Parathyroid adenoma (tissue), 2 donors: ENCODE measurements at regions not wholly inside any gene's neighbourhood (a gene's known extent, or its start where the extent isn't known, plus 50 kb on each side); places are given as distances from the start of the nearest gene placed in this dataset.

Experiments used
- H2AFZ ChIP-seq: fragments of 300-600 bp; sonication (generic); one replicate; pipeline ENCODE4 v1.7.0; 2017; ENCODE audit warnings: antibody characterized with exemption, mild to moderate bottlenecking
- H3K27ac ChIP-seq: fragments of 300-600 bp; sonication (generic); one replicate; pipeline ENCODE4 v1.7.0; 2017
- H3K27me3 ChIP-seq: fragments of 300-600 bp; sonication (generic); one replicate; pipeline ENCODE4 v1.7.0; 2017; ENCODE audit warnings: low read length; ENCODE audit not compliant: control insufficient read depth, insufficient read depth
- H3K36me3 ChIP-seq: fragments of 300-600 bp; sonication (generic); one replicate; pipeline ENCODE4 v1.7.0; 2017; ENCODE audit warnings: low read length; ENCODE audit not compliant: control insufficient read depth, insufficient read depth
- H3K4me1 ChIP-seq: fragments of 300-600 bp; sonication (generic); one replicate; pipeline ENCODE4 v1.7.0; 2017; ENCODE audit warnings: control low read depth
- H3K4me2 ChIP-seq: fragments of 300-600 bp; sonication (generic); one replicate; pipeline ENCODE4 v1.7.0; 2017; ENCODE audit warnings: low read length
- H3K4me3 ChIP-seq: fragments of 300-600 bp; sonication (generic); one replicate; pipeline ENCODE4 v1.7.0; 2017; ENCODE audit warnings: low read depth, low read length
- H3K79me2 ChIP-seq: fragments of 300-600 bp; sonication (generic); one replicate; pipeline ENCODE4 v1.7.0; 2017; ENCODE audit warnings: control low read depth
- H3K9ac ChIP-seq: fragments of 300-600 bp; sonication (generic); one replicate; pipeline ENCODE4 v1.7.0; 2017; ENCODE audit warnings: mild to moderate bottlenecking
- H3K9me3 ChIP-seq: fragments of 300-600 bp; sonication (generic); one replicate; pipeline ENCODE4 v1.7.0; 2017; ENCODE audit warnings: low read length; ENCODE audit not compliant: control insufficient read depth
- TF ChIP-seq, protein P1 (sequence below): fragments of 300-600 bp; sonication (generic); IDR thresholded peaks from one replicate; pipeline ENCODE4 v1.7.0; 2017; ENCODE audit warnings: antibody characterized with exemption, mild to moderate bottlenecking
- donor health status: primary hyperparathyroidism.

DNA sequence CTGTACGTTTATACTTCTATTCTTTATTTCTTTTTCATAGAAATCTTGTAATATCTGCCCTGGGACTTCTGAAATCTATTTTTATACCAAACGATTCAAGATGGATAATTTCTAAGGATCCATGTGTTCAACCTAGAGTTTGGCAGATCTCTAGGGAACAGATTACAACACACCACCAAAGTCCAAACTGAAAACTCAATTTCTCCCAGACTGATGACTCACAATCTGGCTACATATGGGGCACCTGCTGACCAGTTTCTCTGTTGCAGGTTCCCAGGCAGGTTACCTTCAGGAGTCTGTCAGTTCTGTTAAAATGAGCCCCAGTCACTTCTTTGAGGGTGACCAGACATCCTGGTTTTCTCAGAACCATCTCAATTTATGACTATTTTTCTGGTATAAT, 439.4 kb downstream of the GPATCH2 start:
- Histone ChIP-seq H3K27ac (no peak overlapping the region), H3K4me2 (no peak overlapping the region), H3K9me3 (no peaks in the 10 kb centered on the region), H3K4me1 (peaks cover 2% of the 10 kb centered on the region), H3K79me2 (no peaks in the 10 kb centered on the region), H2AFZ (no peak overlapping the region), H3K27me3 (no peaks in the 10 kb centered on the region), H3K9ac (no peak overlapping the region), H3K36me3 (no peaks in the 10 kb centered on the region), H3K4me3 (no peak overlapping the region)
- TF ChIP-seq, protein P1, sequence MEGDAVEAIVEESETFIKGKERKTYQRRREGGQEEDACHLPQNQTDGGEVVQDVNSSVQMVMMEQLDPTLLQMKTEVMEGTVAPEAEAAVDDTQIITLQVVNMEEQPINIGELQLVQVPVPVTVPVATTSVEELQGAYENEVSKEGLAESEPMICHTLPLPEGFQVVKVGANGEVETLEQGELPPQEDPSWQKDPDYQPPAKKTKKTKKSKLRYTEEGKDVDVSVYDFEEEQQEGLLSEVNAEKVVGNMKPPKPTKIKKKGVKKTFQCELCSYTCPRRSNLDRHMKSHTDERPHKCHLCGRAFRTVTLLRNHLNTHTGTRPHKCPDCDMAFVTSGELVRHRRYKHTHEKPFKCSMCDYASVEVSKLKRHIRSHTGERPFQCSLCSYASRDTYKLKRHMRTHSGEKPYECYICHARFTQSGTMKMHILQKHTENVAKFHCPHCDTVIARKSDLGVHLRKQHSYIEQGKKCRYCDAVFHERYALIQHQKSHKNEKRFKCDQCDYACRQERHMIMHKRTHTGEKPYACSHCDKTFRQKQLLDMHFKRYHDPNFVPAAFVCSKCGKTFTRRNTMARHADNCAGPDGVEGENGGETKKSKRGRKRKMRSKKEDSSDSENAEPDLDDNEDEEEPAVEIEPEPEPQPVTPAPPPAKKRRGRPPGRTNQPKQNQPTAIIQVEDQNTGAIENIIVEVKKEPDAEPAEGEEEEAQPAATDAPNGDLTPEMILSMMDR: no peak

DNA sequence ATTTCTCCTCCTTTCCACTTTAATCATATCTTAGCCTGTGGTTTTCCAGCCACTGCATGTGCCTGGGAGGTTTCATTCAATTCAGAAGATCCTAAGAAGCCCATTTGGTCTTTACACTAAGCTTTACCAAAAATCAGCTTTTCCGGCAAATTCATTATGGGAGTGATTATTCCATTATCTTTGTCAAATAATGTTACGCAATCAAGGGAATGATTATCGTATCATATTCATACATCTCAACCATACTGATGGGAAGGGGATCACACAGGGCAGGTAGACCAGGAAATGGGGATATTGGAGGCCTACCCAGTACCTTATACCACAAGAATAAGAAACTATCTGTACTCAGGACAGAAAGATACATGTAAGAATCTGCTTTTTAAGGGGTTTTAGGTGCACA, 440.5 kb downstream of the GPATCH2 start:
- TF ChIP-seq, protein P1: no peak
- Histone ChIP-seq H3K4me1 (peaks cover 2% of the 10 kb centered on the region), H3K4me2 (no peak overlapping the region), H3K9ac (no peak overlapping the region), H3K9me3 (no peaks in the 10 kb centered on the region), H3K79me2 (no peaks in the 10 kb centered on the region), H3K27ac (no peak overlapping the region), H3K27me3 (no peaks in the 10 kb centered on the region), H3K4me3 (no peak overlapping the region), H3K36me3 (no peaks in the 10 kb centered on the region), H2AFZ (no peak overlapping the region)

DNA sequence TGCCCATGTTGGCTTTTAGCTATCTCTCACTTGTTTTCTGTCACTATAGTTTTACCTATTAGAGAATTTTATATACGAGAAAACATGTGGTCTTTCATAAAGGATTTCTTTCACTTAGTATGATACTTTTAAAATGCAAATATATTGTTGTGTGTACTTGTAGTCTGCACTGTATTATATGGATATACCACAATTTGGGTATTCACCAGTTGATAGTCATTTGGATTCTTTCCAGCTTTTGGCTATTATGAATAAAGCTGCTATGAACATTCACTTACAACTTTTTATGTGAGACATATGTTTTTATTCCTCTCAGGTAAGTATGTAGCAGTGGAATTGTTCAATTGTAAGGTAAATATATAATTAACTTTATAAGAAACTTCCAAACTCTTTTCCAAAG, 441.5 kb downstream of the GPATCH2 start:
- H3K27ac ChIP-seq: no peak overlapping the region

DNA sequence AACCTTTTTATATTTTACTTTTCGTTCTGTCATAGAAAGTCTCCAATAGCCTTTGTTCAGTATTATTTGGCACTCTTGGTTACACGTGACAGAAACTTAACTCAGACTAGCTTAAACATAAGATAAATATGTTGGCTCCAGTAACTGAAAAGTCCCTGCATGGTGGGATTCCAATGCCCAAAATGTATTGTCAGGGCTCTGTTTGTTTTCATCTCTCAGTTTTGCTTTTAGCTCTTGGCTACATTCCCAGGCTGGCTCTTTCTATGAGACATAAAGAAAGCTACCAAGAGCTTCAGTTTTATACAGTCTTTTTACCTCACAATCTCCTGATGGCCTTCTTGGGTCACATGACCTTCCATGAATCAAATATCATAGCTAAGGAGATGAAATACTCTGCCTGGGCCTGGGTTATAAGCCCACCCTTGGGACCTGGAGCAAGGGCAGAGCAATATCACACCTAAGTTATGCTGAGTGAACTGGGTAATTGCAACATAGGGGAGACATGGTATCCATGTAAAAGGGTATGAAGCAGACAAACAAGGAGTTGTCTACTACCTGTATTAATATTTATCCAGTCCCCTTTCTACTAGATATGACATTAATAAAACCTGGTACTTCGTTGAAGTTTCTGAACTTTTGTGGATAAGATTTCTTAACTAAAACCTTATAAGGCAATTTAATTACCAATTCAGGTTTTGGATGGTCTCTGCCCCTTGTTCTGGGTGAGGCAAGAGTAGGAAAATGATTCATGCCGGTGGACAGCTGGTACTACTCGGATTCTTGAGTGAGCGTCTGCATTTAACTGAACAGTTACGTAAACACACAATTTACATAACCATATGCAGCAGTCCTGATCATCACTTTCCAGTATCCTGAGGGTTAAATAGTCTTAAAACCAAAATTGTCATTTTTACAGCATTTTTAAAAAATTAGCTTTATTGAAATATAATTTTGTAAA, 442.3 kb downstream of the GPATCH2 start:
- Histone ChIP-seq H3K36me3 (no peaks in the 10 kb centered on the region), H3K27ac (no peak overlapping the region)

More for the DNA sequence above, 441.5 kb downstream of the GPATCH2 start:
- TF ChIP-seq, protein P1: no peak
- Histone ChIP-seq H3K27me3 (no peaks in the 10 kb centered on the region), H2AFZ (no peak overlapping the region), H3K4me3 (no peak overlapping the region), H3K9me3 (no peaks in the 10 kb centered on the region), H3K4me1 (peaks cover 2% of the 10 kb centered on the region), H3K9ac (no peak overlapping the region), H3K36me3 (no peaks in the 10 kb centered on the region), H3K79me2 (no peaks in the 10 kb centered on the region), H3K4me2 (no peak overlapping the region)

More for the DNA sequence above, 442.3 kb downstream of the GPATCH2 start:
- Histone ChIP-seq H3K4me1 (peaks cover 2% of the 10 kb centered on the region), H3K27me3 (no peaks in the 10 kb centered on the region), H3K9me3 (no peaks in the 10 kb centered on the region), H2AFZ (no peak overlapping the region), H3K4me2 (no peak overlapping the region), H3K9ac (no peak overlapping the region), H3K4me3 (no peak overlapping the region), H3K79me2 (no peaks in the 10 kb centered on the region)
- TF ChIP-seq, protein P1: no peak
